NCI-H524 (cell line): ENCODE measurements at regions not wholly inside any gene's neighbourhood (a gene's known extent, or its start where the extent isn't known, plus 50 kb on each side); places are given as distances from the start of the nearest gene placed in this dataset.
"Not testable (repeated sequence)": the region's sequence is repeated elsewhere in the genome, so short reads cannot be mapped to it uniquely, and the experiment has no call there.

Experiments
- DNase-seq, 2 experiments: peaks; one replicate each; lab custom pipeline; 2025; lab: John Stamatoyannopoulos, UW

- DNase-seq, result no peak
Observed at GRCh38 chr2:187873132-187873531, 318.9 kb upstream of the TFPI start.

GRCh38 chr2:187874786-187875185 lies 320.6 kb upstream of the TFPI start:
- no peak for DNase-seq

- peak; percentile 17 to 62 for DNase-seq
Observed at GRCh38 chr2:187875261-187876141, 321.3 kb upstream of the TFPI start.

GRCh38 chr2:187876554-187876953 lies 322.3 kb upstream of the TFPI start:
- DNase-seq, result no peak

GRCh38 chr2:187877391-187877790 lies 323.2 kb upstream of the TFPI start:
- no peak for DNase-seq

- no peak for DNase-seq
Observed at GRCh38 chr2:187878112-187878511, 323.9 kb upstream of the TFPI start.

GRCh38 chr2:187879491-187879890 lies 325.3 kb upstream of the TFPI start:
- DNase-seq, result no peak

- no peak for DNase-seq
Observed at GRCh38 chr2:187884003-187884402, 329.8 kb upstream of the TFPI start.

- DNase-seq, result no peak
Observed at GRCh38 chr2:187890690-187891089, 336.5 kb upstream of the TFPI start.

GRCh38 chr2:187900021-187900420 lies 345.8 kb upstream of the TFPI start:
- no peak for DNase-seq

GRCh38 chr2:187906021-187906420 lies 351.8 kb upstream of the TFPI start:
- no peak for DNase-seq

- DNase-seq, result not testable (repeated sequence)
Observed at GRCh38 chr2:187910922-187911321, 356.7 kb upstream of the TFPI start.

- DNase-seq, result no peak
Observed at GRCh38 chr2:187912950-187913349, 358.7 kb upstream of the TFPI start.

- peak; percentile 80 to 92 for DNase-seq
Observed at GRCh38 chr2:187915810-187916209, 361.6 kb upstream of the TFPI start.

GRCh38 chr2:187916799-187917198 lies 362.6 kb upstream of the TFPI start:
- no peak for DNase-seq

- DNase-seq, result no peak
Observed at GRCh38 chr2:187917535-187917934, 363.3 kb upstream of the TFPI start.

GRCh38 chr2:187918996-187919821 lies 365.0 kb upstream of the TFPI start:
- DNase-seq, result no peak

GRCh38 chr2:187920511-187920910 lies 366.3 kb upstream of the TFPI start:
- DNase-seq, result no peak

GRCh38 chr2:187922846-187923245 lies 368.6 kb upstream of the TFPI start:
- no peak for DNase-seq

GRCh38 chr2:187924293-187924692 lies 367.4 kb upstream of the GULP1 start:
- DNase-seq, result no peak

- no peak for DNase-seq
Observed at GRCh38 chr2:187934236-187934635, 357.4 kb upstream of the GULP1 start.

- DNase-seq, result no peak
Observed at GRCh38 chr2:187934692-187935091, 357.0 kb upstream of the GULP1 start.

- DNase-seq, result no peak
Observed at GRCh38 chr2:187935126-187935525, 356.5 kb upstream of the GULP1 start.
